Right lung (tissue), 2 donors: ENCODE measurements at regions not wholly inside any gene's neighbourhood (a gene's known extent, or its start where the extent isn't known, plus 50 kb on each side); places are given as distances from the start of the nearest gene placed in this dataset.
"Not testable (repeated sequence)": the region's sequence is repeated elsewhere in the genome, so short reads cannot be mapped to it uniquely, and the experiment has no call there.

Experiments used
- DNase-seq, 2 donors: peaks; one replicate each; pipeline ENCODE4 v3.0.0-alpha.2; 2013

GRCh38 chr9:73054091-73054490, 97.6 kb upstream of the ANXA1 start:
- no peak for DNase-seq

GRCh38 chr9:73053543-73053942, 98.1 kb upstream of the ANXA1 start:
- no peak for DNase-seq

- no peak for DNase-seq
Observed at GRCh38 chr9:73050887-73051550, 98.2 kb upstream of the ALDH1A1 start.

- DNase-seq = no peak
Observed at GRCh38 chr9:73050065-73050816, 97.4 kb upstream of the ALDH1A1 start.

- no peak for DNase-seq
Observed at GRCh38 chr9:73049280-73049679, 96.4 kb upstream of the ALDH1A1 start.

GRCh38 chr9:73046769-73047168, 93.9 kb upstream of the ALDH1A1 start:
- DNase-seq = no peak

- DNase-seq = not testable (repeated sequence)
Observed at GRCh38 chr9:73044776-73045175, 91.9 kb upstream of the ALDH1A1 start.

- DNase-seq = no peak
Observed at GRCh38 chr9:73042155-73042554, 89.3 kb upstream of the ALDH1A1 start.

- DNase-seq = peak; percentile 86 to 90
Observed at GRCh38 chr9:73039271-73040263, 86.7 kb upstream of the ALDH1A1 start.

GRCh38 chr9:73038613-73039012, 85.8 kb upstream of the ALDH1A1 start:
- DNase-seq = peak; percentile 31 to 32

GRCh38 chr9:73038089-73038509, 85.2 kb upstream of the ALDH1A1 start:
- DNase-seq = peak; percentile 4 to 6

GRCh38 chr9:73037613-73038012, 84.8 kb upstream of the ALDH1A1 start:
- peak; percentile 10 to 13 for DNase-seq

- no peak for DNase-seq
Observed at GRCh38 chr9:73034962-73035361, 82.1 kb upstream of the ALDH1A1 start.

GRCh38 chr9:73031350-73031749, 78.5 kb upstream of the ALDH1A1 start:
- DNase-seq = no peak

GRCh38 chr9:73030370-73031030, 77.6 kb upstream of the ALDH1A1 start:
- peak; percentile 55 to 60 for DNase-seq

- DNase-seq = no peak
Observed at GRCh38 chr9:73029346-73029745, 76.5 kb upstream of the ALDH1A1 start.

- no peak for DNase-seq
Observed at GRCh38 chr9:73026375-73026774, 73.5 kb upstream of the ALDH1A1 start.

GRCh38 chr9:73024601-73025034, 71.8 kb upstream of the ALDH1A1 start:
- no peak for DNase-seq

- peak; percentile 51 to 67 for DNase-seq
Observed at GRCh38 chr9:73023025-73023541, 70.2 kb upstream of the ALDH1A1 start.

GRCh38 chr9:73022353-73022752, 69.5 kb upstream of the ALDH1A1 start:
- DNase-seq = no peak

GRCh38 chr9:73020877-73021276, 68.0 kb upstream of the ALDH1A1 start:
- DNase-seq = no peak
